Hepatocyte (in vitro differentiated cells): ENCODE measurements at regions not wholly inside any gene's neighbourhood (a gene's known extent, or its start where the extent isn't known, plus 50 kb on each side); places are given as distances from the start of the nearest gene placed in this dataset.
"Not testable (repeated sequence)": the region's sequence is repeated elsewhere in the genome, so short reads cannot be mapped to it uniquely, and the experiment has no call there.

Source experiments
- DNase-seq: peaks from one replicate; pipeline ENCODE4 v3.0.0-alpha.2; 2016; ENCODE audit warnings: low spot score
- H2AFZ ChIP-seq: fragments of 200-600 bp; sonication (generic); 2 replicates; pipeline ENCODE4 v1.6.0; 2016; ENCODE audit warnings: antibody characterized with exemption, mild to moderate bottlenecking
- H3K27ac ChIP-seq: fragments of 200-600 bp; sonication (generic); 2 replicates; pipeline ENCODE4 v1.5.1; 2016; ENCODE audit warnings: mild to moderate bottlenecking
- H3K27me3 ChIP-seq: fragments of 200-600 bp; sonication (generic); 2 replicates; pipeline ENCODE4 v1.6.1; 2016
- H3K36me3 ChIP-seq: fragments of 200-600 bp; sonication (generic); replicated peaks from 2 replicates; pipeline ENCODE4 v1.5.1; 2016; ENCODE audit warnings: low read depth; ENCODE audit not compliant: insufficient read depth
- H3K4me1 ChIP-seq: fragments of 200-600 bp; sonication (generic); 2 replicates; pipeline ENCODE4 v1.5.1; 2016; ENCODE audit warnings: mild to moderate bottlenecking, moderate library complexity; ENCODE audit not compliant: insufficient read depth
- H3K4me2 ChIP-seq: fragments of 200-600 bp; sonication (generic); 2 replicates; pipeline ENCODE4 v1.6.0; 2016
- H3K4me3 ChIP-seq: fragments of 200-600 bp; sonication (generic); 2 replicates; pipeline ENCODE4 v1.5.1; 2016; ENCODE audit warnings: mild to moderate bottlenecking
- H3K79me2 ChIP-seq: fragments of 200-600 bp; sonication (generic); 2 replicates; pipeline ENCODE4 v1.6.0; 2017; ENCODE audit warnings: mild to moderate bottlenecking
- H3K9me2 ChIP-seq: fragments of 200-600 bp; sonication (generic); replicated peaks from 2 replicates; pipeline ENCODE4 v1.6.0; 2017; ENCODE audit warnings: mild to moderate bottlenecking; ENCODE audit not compliant: insufficient read depth
- H3K9me3 ChIP-seq: fragments of 200-600 bp; sonication (generic); 2 replicates; pipeline ENCODE4 v1.5.1; 2016; ENCODE audit warnings: low read depth, mild to moderate bottlenecking
- H4K20me1 ChIP-seq: fragments of 200-600 bp; sonication (generic); 2 replicates; pipeline ENCODE4 v1.6.0; 2016; ENCODE audit warnings: mild to moderate bottlenecking; ENCODE audit not compliant: insufficient read depth, poor library complexity, severe bottlenecking
- EZH2 ChIP-seq: fragments of 200-600 bp; sonication (generic); IDR thresholded peaks from 2 replicates; pipeline ENCODE4 v1.6.1; 2016; ENCODE audit warnings: antibody characterized with exemption, mild to moderate bottlenecking, borderline replicate concordance
- EZH2phosphoT487 ChIP-seq: fragments of 200-600 bp; sonication (generic); IDR thresholded peaks from one replicate; pipeline ENCODE4 v1.6.1; 2018; ENCODE audit warnings: antibody characterized with exemption, mild to moderate bottlenecking, low read depth, moderate library complexity; ENCODE audit not compliant: unreplicated experiment, severe bottlenecking
- WGBS: methylation state at CpG from one replicate; pipeline ENCODE4 v1.1.6; 2016; ENCODE audit warnings: low lambda C conversion rate; ENCODE audit errors: missing lambda C conversion rate; 5-methylcytosine and 5-hydroxymethylcytosine counted together
- TF ChIP-seq, protein P1 (sequence below): fragments of 200-600 bp; sonication (generic); IDR thresholded peaks from 2 replicates; pipeline ENCODE4 v1.5.1; 2016; ENCODE audit warnings: antibody characterized with exemption, mild to moderate bottlenecking; ENCODE audit not compliant: poor library complexity

DNA sequence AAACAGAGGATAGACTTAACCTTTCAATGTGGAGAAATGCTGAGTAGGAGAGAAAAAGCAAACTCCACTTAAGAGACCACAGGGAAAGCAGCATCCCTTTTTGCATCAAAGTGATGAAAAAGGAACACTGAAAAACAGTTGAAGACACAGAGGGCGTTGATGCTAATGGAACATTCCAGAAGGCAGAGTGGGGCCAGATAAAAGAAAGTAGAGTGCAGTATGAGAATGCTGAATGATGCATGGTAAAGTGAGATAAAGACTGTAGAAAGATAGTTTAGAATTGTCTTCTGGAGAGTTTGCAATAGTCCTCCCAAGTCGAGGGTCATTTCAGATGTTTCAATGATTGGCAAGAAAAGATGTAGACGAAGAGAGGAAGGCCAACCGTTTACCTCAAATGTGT is 574.3 kb downstream of the PRR16 start:
- Histone ChIP-seq H3K9me2 (no peaks in the 10 kb centered on the region), H3K27me3 (no peaks in the 10 kb centered on the region), H3K27ac (no peak overlapping the region), H3K9me3 (no peaks in the 10 kb centered on the region), H3K79me2 (no peaks in the 10 kb centered on the region), H3K4me1 (no peaks in the 10 kb centered on the region), H3K36me3 (no peaks in the 10 kb centered on the region), H3K4me2 (no peak overlapping the region), H4K20me1 (no peaks in the 10 kb centered on the region), H3K4me3 (no peak overlapping the region), H2AFZ (no peak overlapping the region)
- no peak for TF ChIP-seq EZH2
- no peak for TF ChIP-seq EZH2phosphoT487
- TF ChIP-seq, protein P1, sequence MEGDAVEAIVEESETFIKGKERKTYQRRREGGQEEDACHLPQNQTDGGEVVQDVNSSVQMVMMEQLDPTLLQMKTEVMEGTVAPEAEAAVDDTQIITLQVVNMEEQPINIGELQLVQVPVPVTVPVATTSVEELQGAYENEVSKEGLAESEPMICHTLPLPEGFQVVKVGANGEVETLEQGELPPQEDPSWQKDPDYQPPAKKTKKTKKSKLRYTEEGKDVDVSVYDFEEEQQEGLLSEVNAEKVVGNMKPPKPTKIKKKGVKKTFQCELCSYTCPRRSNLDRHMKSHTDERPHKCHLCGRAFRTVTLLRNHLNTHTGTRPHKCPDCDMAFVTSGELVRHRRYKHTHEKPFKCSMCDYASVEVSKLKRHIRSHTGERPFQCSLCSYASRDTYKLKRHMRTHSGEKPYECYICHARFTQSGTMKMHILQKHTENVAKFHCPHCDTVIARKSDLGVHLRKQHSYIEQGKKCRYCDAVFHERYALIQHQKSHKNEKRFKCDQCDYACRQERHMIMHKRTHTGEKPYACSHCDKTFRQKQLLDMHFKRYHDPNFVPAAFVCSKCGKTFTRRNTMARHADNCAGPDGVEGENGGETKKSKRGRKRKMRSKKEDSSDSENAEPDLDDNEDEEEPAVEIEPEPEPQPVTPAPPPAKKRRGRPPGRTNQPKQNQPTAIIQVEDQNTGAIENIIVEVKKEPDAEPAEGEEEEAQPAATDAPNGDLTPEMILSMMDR, result no peak
- WGBS, result 78% methylated on average over 4 of the region's 4 CpGs
- no peak for DNase-seq

DNA sequence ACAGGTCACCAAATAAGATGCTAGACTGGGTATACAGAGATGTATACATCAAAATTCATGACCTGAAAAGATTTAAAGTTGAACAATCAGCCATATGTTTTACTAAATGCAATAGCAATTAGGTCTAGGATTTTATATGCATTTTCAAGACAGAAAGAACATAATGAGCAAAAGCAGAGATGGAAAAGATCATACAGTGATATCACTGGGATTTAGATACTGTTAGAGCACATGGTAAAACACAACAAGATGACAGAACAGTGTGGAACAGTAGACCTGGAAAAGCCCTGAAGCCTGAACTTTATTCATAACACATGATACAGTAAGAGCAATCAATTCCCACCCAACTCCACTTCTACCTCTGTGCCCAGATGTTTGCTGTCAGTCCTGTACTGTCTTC is 585.9 kb downstream of the PRR16 start:
- Histone ChIP-seq H3K27ac (no peak overlapping the region), H3K27me3 (no peaks in the 10 kb centered on the region), H3K4me1 (no peaks in the 10 kb centered on the region), H3K4me3 (no peak overlapping the region), H3K9me2 (no peaks in the 10 kb centered on the region), H2AFZ (no peak overlapping the region), H3K9me3 (no peaks in the 10 kb centered on the region), H3K4me2 (no peak overlapping the region), H3K36me3 (no peaks in the 10 kb centered on the region), H3K79me2 (no peaks in the 10 kb centered on the region), H4K20me1 (no peaks in the 10 kb centered on the region)
- DNase-seq, result no peak
- no peak for TF ChIP-seq EZH2phosphoT487
- TF ChIP-seq EZH2, result no peak

DNA sequence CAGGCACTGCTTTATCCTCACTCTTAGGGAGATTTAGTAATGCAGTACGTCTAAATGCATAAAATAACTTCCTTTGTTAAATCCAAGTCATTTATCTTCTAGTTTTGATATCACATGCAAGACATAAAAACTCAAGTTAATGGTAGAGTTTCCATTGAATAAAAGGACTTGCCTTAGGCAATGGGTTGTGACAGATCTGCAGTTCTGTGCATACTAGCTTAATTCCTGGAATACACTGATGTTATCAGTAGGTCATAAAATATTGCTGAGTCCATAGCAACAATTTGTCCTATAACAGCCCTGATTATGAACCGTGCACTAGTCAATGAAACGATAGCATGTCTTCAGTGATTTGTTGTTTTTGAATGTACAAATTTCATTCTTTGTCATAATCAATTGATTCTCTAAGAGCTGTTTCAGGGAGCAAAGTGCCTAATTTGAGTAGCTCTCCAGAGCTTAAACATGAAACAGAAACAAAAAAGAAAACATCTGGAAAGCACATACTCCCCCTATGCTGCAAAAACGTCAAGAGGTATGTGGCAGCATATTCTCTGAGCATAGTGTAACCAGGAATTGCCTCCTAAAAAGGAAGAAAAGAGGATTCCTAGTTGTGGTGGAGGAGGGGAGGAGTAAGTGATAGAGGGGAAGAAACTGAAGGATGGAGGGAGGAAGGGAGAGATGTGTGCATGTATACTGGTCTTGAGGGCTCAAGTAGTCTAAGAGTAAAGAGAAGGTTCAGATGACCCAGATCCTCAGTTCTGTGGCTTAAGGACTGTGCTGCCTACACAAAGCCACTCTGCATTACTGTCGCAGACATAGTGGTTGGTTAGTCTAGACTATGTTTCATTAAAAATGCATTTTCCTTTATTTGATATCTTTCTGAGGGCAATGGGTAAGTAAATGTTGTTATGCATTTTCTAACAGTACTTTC is 589.2 kb downstream of the PRR16 start:
- Histone ChIP-seq H3K27ac (peak overlapping the region; percentile 11), H3K36me3 (no peaks in the 10 kb centered on the region), H3K9me3 (no peaks in the 10 kb centered on the region), H2AFZ (no peak overlapping the region), H3K27me3 (no peaks in the 10 kb centered on the region), H3K4me3 (no peak overlapping the region), H3K79me2 (no peaks in the 10 kb centered on the region), H3K4me2 (no peak overlapping the region), H4K20me1 (no peaks in the 10 kb centered on the region), H3K4me1 (no peaks in the 10 kb centered on the region), H3K9me2 (no peaks in the 10 kb centered on the region)
- no peak for DNase-seq
- no peak for TF ChIP-seq EZH2phosphoT487
- no peak for TF ChIP-seq EZH2
- TF ChIP-seq, protein P1, result no peak
- 54% methylated on average over 5 of the region's 5 CpGs for WGBS

DNA sequence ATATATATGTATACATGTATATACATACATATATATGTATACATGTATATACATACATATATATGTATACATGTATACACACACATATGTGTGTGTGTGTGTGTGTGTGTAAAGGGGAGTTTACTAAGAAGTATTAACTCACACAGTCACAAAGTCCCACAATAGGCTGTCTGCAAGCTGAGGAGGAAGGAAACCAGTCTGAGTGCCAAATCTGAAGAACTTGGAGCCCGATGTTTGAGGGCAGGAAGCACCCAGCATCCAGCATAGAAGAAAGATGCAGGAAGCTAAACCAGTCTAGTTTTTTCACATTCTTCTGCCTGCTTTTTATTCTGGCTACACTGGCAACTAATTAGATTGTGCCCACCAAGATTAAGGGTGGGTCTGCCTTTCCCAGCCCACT is 591.5 kb downstream of the PRR16 start:
- no peaks in the 10 kb centered on the region for H4K20me1 ChIP-seq
- DNase-seq, result no peak
- H3K4me1 ChIP-seq, result no peaks in the 10 kb centered on the region
- 100% methylated on average over 1 of the region's 1 CpG for WGBS
- H3K4me2 ChIP-seq, result no peak overlapping the region
- no peak overlapping the region for H3K4me3 ChIP-seq
- H3K27me3 ChIP-seq, result no peaks in the 10 kb centered on the region
- H3K79me2 ChIP-seq, result no peaks in the 10 kb centered on the region
- H3K9me3 ChIP-seq, result no peaks in the 10 kb centered on the region
- H2AFZ ChIP-seq, result no peak overlapping the region
- H3K9me2 ChIP-seq, result no peaks in the 10 kb centered on the region
- TF ChIP-seq EZH2, result no peak
- TF ChIP-seq, protein P1, result no peak
- no peak for TF ChIP-seq EZH2phosphoT487
- no peaks in the 10 kb centered on the region for H3K36me3 ChIP-seq
- no peak overlapping the region for H3K27ac ChIP-seq

DNA sequence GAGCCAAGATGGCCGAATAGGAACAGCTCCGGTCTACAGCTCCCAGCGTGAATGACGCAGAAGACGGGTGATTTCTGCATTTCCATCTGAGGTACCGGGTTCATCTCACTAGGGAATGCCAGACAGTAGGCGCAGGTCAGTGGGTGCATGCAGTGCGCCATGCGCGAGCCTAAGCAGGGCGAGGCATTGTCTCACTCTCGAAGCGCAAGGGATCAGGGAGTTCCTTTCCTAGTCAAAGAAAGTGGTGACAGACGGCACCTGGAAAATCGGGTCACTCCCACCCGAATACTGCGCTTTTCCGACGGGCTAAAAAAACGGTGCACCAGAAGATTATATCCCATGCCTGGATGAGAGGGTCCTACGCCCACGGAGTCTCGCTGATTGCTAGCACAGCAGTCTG is 600.1 kb downstream of the PRR16 start:
- WGBS, result 95% methylated on average over 20 of the region's 23 CpGs
- H3K4me2 ChIP-seq, H2AFZ ChIP-seq: not testable (repeated sequence)

More for the DNA sequence above, 600.1 kb downstream of the PRR16 start:
- not testable (repeated sequence) for H3K79me2 ChIP-seq, H3K27me3 ChIP-seq, H3K9me3 ChIP-seq, DNase-seq, H4K20me1 ChIP-seq, H3K36me3 ChIP-seq, H3K27ac ChIP-seq, H3K4me1 ChIP-seq, H3K4me3 ChIP-seq, H3K9me2 ChIP-seq
